Osteocyte (in vitro differentiated cells): ENCODE measurements at regions not wholly inside any gene's neighbourhood (a gene's known extent, or its start where the extent isn't known, plus 50 kb on each side); places are given as distances from the start of the nearest gene placed in this dataset.

Experiments
- DNase-seq: peaks from one replicate; pipeline ENCODE4 v3.0.0; 2021; ENCODE audit warnings: mixed read lengths; ENCODE audit not compliant: unreplicated experiment; ENCODE audit errors: extremely low spot score
- H3K27ac Mint-ChIP-seq: one replicate; pipeline ENCODE4 v1.8.0; 2021; ENCODE audit warnings: mild to moderate bottlenecking, mixed read lengths; ENCODE audit not compliant: unreplicated experiment
- H3K27me3 Mint-ChIP-seq: one replicate; pipeline ENCODE4 v1.8.0; 2021; ENCODE audit warnings: mixed read lengths; ENCODE audit not compliant: unreplicated experiment
- H3K36me3 Mint-ChIP-seq: one replicate; pipeline ENCODE4 v1.8.0; 2021; ENCODE audit warnings: mixed read lengths; ENCODE audit not compliant: unreplicated experiment
- H3K4me1 Mint-ChIP-seq: one replicate; pipeline ENCODE4 v1.8.0; 2021; ENCODE audit warnings: mixed read lengths; ENCODE audit not compliant: unreplicated experiment
- H3K4me3 Mint-ChIP-seq: one replicate; pipeline ENCODE4 v1.8.0; 2021; ENCODE audit warnings: mild to moderate bottlenecking, moderate library complexity, mixed read lengths; ENCODE audit not compliant: unreplicated experiment
- H3K9me3 Mint-ChIP-seq: one replicate; pipeline ENCODE4 v1.8.0; 2021; ENCODE audit warnings: mixed read lengths; ENCODE audit not compliant: unreplicated experiment
- CTCF ChIP-seq: fragments of 200-600 bp; sonication (generic); IDR thresholded peaks from 2 replicates; pipeline ENCODE4 v1.5.0; 2021; ENCODE audit warnings: antibody characterized with exemption, mild to moderate bottlenecking, moderate library complexity

- Mint-ChIP-seq H3K4me3 (no peak overlapping the region), H3K27ac (no peak overlapping the region), H3K27me3 (peaks cover 2% of the 10 kb centered on the region), H3K4me1 (no peaks in the 10 kb centered on the region), H3K9me3 (peaks cover 17% of the 10 kb centered on the region), H3K36me3 (no peaks in the 10 kb centered on the region)
- TF ChIP-seq CTCF: no peak
- DNase-seq: no peak
Observed at GRCh38 chr9:88287972-88288371, 100.3 kb upstream of the SPIN1 start.

- no peaks in the 10 kb centered on the region for H3K4me1 Mint-ChIP-seq
- no peak for DNase-seq
- H3K27ac Mint-ChIP-seq: no peak overlapping the region
- no peaks in the 10 kb centered on the region for H3K27me3 Mint-ChIP-seq
- peaks cover 17% of the 10 kb centered on the region for H3K9me3 Mint-ChIP-seq
- no peaks in the 10 kb centered on the region for H3K36me3 Mint-ChIP-seq
- TF ChIP-seq CTCF: no peak
- H3K4me3 Mint-ChIP-seq: no peak overlapping the region
Observed at GRCh38 chr9:88280816-88281382, 107.3 kb upstream of the SPIN1 start.

- Mint-ChIP-seq H3K27me3 (no peaks in the 10 kb centered on the region), H3K4me1 (no peaks in the 10 kb centered on the region), H3K9me3 (peaks cover under 1% of the 10 kb centered on the region)
Observed at GRCh38 chr9:88278036-88278435, 110.2 kb upstream of the SPIN1 start.

GRCh38 chr9:88274078-88274477 lies 114.2 kb upstream of the SPIN1 start:
- DNase-seq: no peak
- Mint-ChIP-seq H3K4me1 (peaks cover 2% of the 10 kb centered on the region), H3K9me3 (no peaks in the 10 kb centered on the region), H3K4me3 (no peak overlapping the region), H3K27me3 (no peaks in the 10 kb centered on the region), H3K27ac (no peak overlapping the region), H3K36me3 (no peaks in the 10 kb centered on the region)
- TF ChIP-seq CTCF: no peak

More at GRCh38 chr9:88278036-88278435, 110.2 kb upstream of the SPIN1 start:
- Mint-ChIP-seq H3K27ac (no peak overlapping the region), H3K4me3 (no peak overlapping the region), H3K36me3 (no peaks in the 10 kb centered on the region)
- DNase-seq: no peak
- TF ChIP-seq CTCF: no peak

GRCh38 chr9:88272986-88273385 lies 115.3 kb upstream of the SPIN1 start:
- Mint-ChIP-seq H3K4me1 (peaks cover 2% of the 10 kb centered on the region), H3K4me3 (no peak overlapping the region), H3K9me3 (no peaks in the 10 kb centered on the region), H3K27ac (no peak overlapping the region), H3K27me3 (no peaks in the 10 kb centered on the region), H3K36me3 (no peaks in the 10 kb centered on the region)
- no peak for TF ChIP-seq CTCF
- DNase-seq: no peak
